Stimulated activated CD8-positive, alpha-beta memory T cell treated with anti-CD3 and anti-CD28 coated beads, Interleukin-4, amount 100 ng/mL, for 48 hours (primary cell): ENCODE measurements at regions not wholly inside any gene's neighbourhood (a gene's known extent, or its start where the extent isn't known, plus 50 kb on each side); places are given as distances from the start of the nearest gene placed in this dataset.
"Not testable (repeated sequence)": the region's sequence is repeated elsewhere in the genome, so short reads cannot be mapped to it uniquely, and the experiment has no call there.

Source experiments
- DNase-seq: peaks from one replicate; pipeline ENCODE4 v3.0.0-alpha.2; 2020

- no peak for DNase-seq
Measured at GRCh38 chr9:135299239-135299590, 180.4 kb upstream of the PPP1R26 start.

DNA sequence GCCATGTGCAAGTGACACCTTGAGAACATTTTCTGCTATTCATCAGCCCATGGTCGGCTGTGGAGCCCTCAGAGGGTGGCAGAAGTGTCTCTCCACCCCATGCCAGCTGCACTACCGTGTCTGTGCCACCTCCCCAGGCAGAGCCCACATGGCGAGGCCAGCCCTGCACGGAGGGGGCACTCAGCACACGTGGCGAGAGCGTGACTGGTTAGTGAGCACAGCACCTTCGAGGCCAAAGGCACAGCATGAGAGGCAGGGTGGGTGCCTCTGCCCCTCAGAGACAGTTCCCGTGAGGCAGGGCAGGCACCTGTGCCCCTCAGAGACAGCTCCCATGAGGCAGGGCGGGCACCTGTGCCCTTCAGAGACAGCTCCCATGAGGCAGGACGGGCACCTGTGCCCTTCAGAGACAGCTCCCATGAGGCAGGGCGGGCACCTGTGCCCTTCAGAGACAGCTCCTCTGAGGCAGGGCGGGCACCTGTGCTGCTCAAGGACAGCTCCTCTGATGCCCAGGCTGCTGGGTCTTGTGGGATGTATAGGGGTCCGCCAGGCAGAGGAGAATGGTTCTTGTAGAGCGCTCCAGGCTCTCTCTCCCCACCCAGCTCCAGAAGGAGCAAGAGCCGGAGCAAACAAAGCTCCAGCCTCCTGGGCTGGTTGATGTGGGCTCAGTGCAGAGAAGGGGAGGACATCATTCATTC is 179.8 kb upstream of the PPP1R26 start:
- DNase-seq = no peak

GRCh38 chr9:135300346-135301141 is 179.0 kb upstream of the PPP1R26 start:
- DNase-seq = no peak

GRCh38 chr9:135301271-135302263 is 178.0 kb upstream of the PPP1R26 start:
- DNase-seq = no peak

GRCh38 chr9:135302329-135303279 is 177.0 kb upstream of the PPP1R26 start:
- DNase-seq = no peak

DNA sequence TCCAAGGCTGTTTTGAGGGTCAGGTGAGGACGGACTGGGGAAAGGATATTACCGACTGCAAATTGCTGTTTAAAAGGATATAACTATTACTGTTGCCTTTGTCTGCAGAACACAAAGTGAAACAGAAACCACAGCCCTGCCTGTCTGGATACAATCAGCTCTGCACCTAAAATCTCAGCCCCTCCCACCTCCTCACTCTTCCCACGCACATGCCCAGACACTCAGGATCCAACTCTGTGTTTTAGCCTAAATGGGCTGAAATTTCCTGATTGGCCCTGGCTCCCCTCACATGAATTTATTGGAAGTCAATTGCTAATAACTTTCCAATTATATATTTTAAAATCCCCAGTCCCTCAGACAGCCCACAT is 176.3 kb upstream of the PPP1R26 start:
- DNase-seq = no peak

DNA sequence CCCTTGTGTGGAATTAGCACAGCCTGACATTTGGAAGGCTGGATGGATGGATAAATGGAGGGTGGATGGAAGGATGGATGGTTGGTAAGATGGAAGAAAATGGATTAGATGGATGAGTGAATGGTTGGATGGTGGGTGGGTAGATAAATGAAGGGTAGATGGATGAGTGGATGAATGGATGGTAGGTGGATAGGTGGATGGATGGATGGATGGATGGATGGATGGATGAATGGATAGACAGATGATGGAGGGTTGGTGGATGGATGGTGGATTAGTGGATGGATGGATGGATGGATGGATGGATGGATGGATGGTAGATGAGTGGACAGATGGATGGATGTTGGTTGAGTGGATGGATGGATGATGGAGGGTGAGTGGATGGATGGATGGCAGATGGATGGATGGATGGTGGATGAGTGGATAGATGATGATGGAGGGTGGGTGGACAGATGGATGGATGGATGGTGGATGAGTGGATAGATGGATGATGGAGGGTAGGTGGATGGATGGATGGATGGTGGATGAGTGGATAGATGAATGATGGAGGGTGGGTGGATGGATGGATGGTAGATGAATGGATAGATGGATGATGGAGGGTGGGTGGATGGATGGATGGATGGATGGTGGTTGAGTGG is 175.6 kb upstream of the PPP1R26 start:
- DNase-seq = no peak

DNA sequence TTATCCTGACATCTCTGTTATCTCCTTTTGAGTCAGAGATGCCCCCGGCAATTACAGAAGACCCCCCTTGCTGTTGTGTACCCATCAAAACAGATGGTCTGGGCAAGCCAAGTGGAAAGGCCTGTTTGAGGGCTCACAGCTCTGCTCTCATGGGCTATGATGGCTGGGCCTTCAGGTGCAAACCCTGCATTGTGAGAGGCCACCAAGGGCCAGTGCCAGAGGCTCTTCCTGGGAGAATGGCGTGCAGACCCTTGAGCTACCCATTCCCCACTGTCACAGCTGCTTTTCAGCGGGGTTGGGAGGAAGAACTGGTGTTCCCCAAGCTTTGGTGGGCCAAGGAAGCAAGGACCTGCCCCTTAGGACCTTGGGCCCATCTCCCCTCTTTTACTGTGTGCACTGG is 174.7 kb upstream of the PPP1R26 start:
- no peak for DNase-seq

GRCh38 chr9:135305546-135306180 is 173.9 kb upstream of the PPP1R26 start:
- DNase-seq = no peak

- no peak for DNase-seq
Measured at GRCh38 chr9:135306699-135307098, 172.9 kb upstream of the PPP1R26 start.

DNA sequence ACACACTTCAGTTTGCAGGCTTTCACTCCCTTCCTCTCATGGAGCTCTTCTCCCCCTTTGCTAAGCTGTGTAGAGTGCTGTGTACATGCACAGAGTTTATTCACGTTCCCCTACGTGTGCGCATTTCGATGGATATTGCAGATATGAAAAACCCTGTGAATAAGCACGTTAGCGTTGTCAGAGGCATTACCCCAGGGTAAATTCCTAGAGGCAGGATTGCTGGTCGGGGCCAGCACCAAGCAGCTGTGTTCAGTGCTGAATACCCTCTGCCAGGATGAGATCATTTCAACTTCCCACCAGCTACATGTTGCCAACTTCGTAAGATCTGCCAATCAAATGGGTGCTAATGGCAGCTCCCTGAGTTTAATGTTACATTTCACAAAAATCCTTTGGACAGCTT is 172.3 kb upstream of the PPP1R26 start:
- DNase-seq = no peak

GRCh38 chr9:135307919-135308318 is 171.7 kb upstream of the PPP1R26 start:
- not testable (repeated sequence) for DNase-seq

DNA sequence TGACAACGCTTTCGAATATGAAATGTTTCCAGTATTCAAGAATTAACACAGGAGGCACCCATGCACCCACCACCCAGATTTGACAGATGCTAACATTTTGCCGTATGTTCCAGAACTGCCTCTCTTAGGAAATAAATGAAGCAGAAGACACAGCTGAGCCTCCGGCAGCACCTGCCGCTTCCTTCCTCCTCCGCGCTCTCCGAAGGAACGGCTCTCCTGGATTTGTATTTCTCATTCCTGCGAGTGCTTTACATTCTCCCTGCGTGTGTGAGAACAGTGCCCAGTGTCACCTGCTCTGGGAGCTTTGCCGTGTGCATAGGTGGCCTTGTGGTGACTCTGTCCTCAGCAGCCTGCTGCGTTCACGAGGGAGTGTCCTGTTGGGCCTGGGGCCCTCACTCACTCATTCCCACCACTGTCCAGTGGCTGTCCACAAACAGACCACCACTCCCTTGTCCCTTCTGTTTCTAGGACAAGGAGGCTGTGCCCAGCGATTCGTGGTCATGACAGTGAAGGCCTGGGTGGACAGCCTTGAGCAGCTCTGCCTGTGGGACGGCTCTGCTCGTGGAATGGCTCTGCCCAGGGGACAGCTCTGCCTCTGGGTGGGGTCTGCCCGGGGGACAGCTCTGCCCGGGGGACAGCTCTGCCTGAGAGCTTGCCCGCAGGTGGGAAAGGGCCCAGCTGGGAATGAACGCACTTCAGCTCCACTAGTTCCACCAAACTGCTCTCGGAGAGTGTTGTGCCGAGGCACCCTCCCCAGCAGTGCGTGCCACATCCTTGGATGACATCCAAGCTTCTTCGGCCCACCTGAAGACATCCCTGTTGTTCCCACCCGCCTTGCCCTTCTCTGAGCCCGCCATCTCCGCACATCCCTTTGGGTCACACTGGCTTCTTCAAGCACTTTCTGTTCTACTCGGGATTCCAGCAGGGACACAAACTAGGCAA is 170.5 kb upstream of the PPP1R26 start:
- no peak for DNase-seq

- no peak for DNase-seq
Measured at GRCh38 chr9:135309763-135310125, 169.8 kb upstream of the PPP1R26 start.

- DNase-seq = no peak
Measured at GRCh38 chr9:135310134-135310533, 169.4 kb upstream of the PPP1R26 start.

DNA sequence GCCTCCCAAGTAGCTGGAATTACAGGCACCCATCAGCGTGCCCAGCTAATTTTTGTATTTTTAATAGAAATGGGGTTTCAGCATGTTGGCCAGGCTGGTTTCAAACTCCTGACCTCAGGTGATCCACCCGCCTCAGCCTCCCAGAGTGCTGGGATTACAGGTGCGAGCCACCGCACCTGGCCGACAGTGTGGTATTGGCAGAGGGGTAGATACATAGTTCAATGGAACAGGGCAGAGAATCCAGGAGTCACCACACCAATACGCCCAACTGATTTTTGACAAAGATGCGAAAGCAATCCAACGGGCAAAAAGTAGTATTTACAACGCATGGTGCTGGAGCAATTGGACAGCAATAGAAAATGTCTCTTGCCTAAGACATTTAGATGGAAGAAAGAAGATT is 164.0 kb upstream of the PPP1R26 start:
- no peak for DNase-seq

GRCh38 chr9:135320331-135320730 is 159.3 kb upstream of the PPP1R26 start:
- no peak for DNase-seq

DNA sequence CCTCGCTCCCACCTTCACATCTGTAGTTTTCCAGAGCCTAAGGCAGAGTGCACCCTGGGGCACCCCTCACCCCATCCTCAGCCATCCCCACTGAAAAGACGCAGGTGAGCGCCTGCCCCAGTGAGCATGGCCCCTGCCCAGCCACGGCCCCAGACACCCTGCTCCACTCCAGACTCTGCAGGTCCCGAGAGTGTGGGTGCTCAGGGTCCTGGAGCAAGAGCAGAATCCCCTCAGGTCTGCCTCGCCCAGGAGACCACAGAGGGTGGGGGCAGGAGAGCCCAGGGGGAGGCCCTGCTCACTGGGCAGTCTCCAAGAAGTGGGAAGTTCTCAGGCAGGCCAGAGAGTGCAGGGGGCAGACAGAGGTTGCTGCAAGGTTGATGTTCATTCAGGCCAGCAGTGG is 158.6 kb upstream of the PPP1R26 start:
- DNase-seq = no peak

GRCh38 chr9:135321580-135321979 is 158.0 kb upstream of the PPP1R26 start:
- no peak for DNase-seq

DNA sequence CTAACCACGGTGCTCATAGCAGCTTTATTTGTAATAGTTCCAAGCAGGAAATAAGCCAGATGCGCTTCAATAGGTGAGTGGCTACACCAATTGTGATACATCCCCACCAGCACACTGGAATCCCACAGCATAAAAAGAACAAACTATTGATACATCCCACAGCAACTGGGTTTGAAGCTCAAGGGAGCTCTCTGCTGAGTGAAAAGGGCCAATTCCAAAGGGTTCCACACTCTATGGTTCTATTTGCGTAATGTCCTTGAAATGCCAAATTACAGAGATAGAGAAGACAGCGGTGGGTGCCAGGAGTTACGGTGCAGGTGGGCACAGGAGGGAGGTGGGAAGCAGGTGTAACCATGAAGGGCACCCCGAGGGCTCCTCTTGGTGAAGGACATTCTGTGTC is 155.3 kb upstream of the PPP1R26 start:
- no peak for DNase-seq
